OCI-LY3 (cell line): ENCODE measurements at regions not wholly inside any gene's neighbourhood (a gene's known extent, or its start where the extent isn't known, plus 50 kb on each side); places are given as distances from the start of the nearest gene placed in this dataset.

ENCODE experiments used
- EZH2phosphoT487 ChIP-seq: fragments of 200-600 bp; shearing (Covaris generic); IDR thresholded peaks from 2 replicates; pipeline ENCODE4 v1.6.1; 2018; ENCODE audit warnings: antibody characterized with exemption, mixed run types, low read depth
- TF ChIP-seq, protein P1 (sequence below): fragments of 200-600, 300-600 bp; sonication (generic); IDR thresholded peaks from 2 replicates; pipeline ENCODE4 v1.5.1; 2014; ENCODE audit warnings: antibody characterized with exemption, low read length, low read depth

DNA sequence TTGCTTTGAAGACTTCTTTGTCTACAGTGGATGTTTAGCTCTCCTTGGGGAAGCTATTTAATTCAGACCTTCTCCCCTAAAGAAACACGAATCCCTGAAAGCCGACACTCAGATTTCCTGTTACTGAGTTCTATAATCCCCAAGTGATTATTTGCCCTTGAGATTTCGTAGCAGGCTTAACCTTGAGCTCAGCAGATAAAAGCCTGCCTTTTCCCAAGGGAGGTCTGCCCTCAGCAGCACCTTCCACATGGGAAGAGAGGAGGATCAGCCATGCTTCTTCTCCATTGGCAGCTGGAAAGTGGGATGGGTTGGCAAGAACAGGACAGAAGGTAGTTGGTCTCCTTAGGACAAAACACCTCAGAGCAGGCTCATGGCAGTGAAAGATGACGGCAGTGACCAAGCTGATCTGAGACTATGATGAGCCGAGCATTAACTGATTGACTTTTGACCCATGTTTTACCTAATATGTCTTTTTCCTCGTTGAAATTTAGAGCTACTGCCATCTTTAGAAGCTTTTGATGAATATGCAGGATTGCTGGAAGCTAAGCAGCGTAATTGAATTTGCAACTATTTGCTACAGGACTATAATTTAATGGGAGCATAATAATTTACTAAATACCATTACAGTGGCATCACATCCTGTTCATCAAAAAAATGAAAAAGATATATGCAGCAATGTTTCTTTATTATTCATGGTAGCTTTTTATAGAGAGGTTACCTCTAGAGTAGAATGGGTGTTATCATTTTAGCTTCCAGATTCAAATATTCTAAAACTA lies 511.1 kb upstream of the ID2 start:
- TF ChIP-seq, protein P1, sequence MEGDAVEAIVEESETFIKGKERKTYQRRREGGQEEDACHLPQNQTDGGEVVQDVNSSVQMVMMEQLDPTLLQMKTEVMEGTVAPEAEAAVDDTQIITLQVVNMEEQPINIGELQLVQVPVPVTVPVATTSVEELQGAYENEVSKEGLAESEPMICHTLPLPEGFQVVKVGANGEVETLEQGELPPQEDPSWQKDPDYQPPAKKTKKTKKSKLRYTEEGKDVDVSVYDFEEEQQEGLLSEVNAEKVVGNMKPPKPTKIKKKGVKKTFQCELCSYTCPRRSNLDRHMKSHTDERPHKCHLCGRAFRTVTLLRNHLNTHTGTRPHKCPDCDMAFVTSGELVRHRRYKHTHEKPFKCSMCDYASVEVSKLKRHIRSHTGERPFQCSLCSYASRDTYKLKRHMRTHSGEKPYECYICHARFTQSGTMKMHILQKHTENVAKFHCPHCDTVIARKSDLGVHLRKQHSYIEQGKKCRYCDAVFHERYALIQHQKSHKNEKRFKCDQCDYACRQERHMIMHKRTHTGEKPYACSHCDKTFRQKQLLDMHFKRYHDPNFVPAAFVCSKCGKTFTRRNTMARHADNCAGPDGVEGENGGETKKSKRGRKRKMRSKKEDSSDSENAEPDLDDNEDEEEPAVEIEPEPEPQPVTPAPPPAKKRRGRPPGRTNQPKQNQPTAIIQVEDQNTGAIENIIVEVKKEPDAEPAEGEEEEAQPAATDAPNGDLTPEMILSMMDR, result no peak
- no peak for TF ChIP-seq EZH2phosphoT487
